HG03039 (cell line): ENCODE measurements at regions not wholly inside any gene's neighbourhood (a gene's known extent, or its start where the extent isn't known, plus 50 kb on each side); places are given as distances from the start of the nearest gene placed in this dataset.

Source experiments
- ATAC-seq: cut with Tn5 transposase; IDR thresholded peaks from one replicate; pipeline ENCODE4 v1.9.1; 2021; ENCODE audit warnings: mild to moderate bottlenecking, moderate library complexity; ENCODE audit not compliant: unreplicated experiment

- no peak for ATAC-seq
Observed at GRCh38 chr14:22088614-22089342, 415.2 kb upstream of the OR4E1 start.

- no peak for ATAC-seq
Observed at GRCh38 chr14:22086131-22086530, 412.5 kb upstream of the OR4E1 start.

GRCh38 chr14:22084393-22085281 lies 411.0 kb upstream of the OR4E1 start:
- no peak for ATAC-seq

- ATAC-seq: no peak
Observed at GRCh38 chr14:22081337-22081736, 407.7 kb upstream of the OR4E1 start.

GRCh38 chr14:22079766-22080165 lies 406.1 kb upstream of the OR4E1 start:
- ATAC-seq: no peak

- no peak for ATAC-seq
Observed at GRCh38 chr14:22073801-22074200, 400.2 kb upstream of the OR4E1 start.

- peak; percentile 80 for ATAC-seq
Observed at GRCh38 chr14:22071006-22071405, 397.4 kb upstream of the OR4E1 start.

- peak; percentile 49 for ATAC-seq
Observed at GRCh38 chr14:22070119-22070982, 396.7 kb upstream of the OR4E1 start.

GRCh38 chr14:22065347-22065746 lies 391.7 kb upstream of the OR4E1 start:
- ATAC-seq: no peak

- no peak for ATAC-seq
Observed at GRCh38 chr14:22059201-22059600, 385.6 kb upstream of the OR4E1 start.

- no peak for ATAC-seq
Observed at GRCh38 chr14:22052795-22053194, 379.2 kb upstream of the OR4E1 start.

GRCh38 chr14:22047115-22047514 lies 373.5 kb upstream of the OR4E1 start:
- no peak for ATAC-seq

- ATAC-seq: no peak
Observed at GRCh38 chr14:22046063-22046462, 372.4 kb upstream of the OR4E1 start.

GRCh38 chr14:22044193-22044592 lies 370.6 kb upstream of the OR4E1 start:
- no peak for ATAC-seq

- ATAC-seq: no peak
Observed at GRCh38 chr14:22040781-22041125, 367.1 kb upstream of the OR4E1 start.

GRCh38 chr14:22039938-22040780 lies 366.5 kb upstream of the OR4E1 start:
- ATAC-seq: no peak

GRCh38 chr14:22036541-22037239 lies 363.1 kb upstream of the OR4E1 start:
- ATAC-seq: no peak

- no peak for ATAC-seq
Observed at GRCh38 chr14:22026527-22026926, 352.9 kb upstream of the OR4E1 start.

GRCh38 chr14:22025879-22026278 lies 352.3 kb upstream of the OR4E1 start:
- no peak for ATAC-seq

- no peak for ATAC-seq
Observed at GRCh38 chr14:22024137-22024536, 350.5 kb upstream of the OR4E1 start.
